ENCODE measurements at regions not wholly inside any gene's neighbourhood (a gene's known extent, or its start where the extent isn't known, plus 50 kb on each side); places are given as distances from the start of the nearest gene placed in this dataset.

DNA sequence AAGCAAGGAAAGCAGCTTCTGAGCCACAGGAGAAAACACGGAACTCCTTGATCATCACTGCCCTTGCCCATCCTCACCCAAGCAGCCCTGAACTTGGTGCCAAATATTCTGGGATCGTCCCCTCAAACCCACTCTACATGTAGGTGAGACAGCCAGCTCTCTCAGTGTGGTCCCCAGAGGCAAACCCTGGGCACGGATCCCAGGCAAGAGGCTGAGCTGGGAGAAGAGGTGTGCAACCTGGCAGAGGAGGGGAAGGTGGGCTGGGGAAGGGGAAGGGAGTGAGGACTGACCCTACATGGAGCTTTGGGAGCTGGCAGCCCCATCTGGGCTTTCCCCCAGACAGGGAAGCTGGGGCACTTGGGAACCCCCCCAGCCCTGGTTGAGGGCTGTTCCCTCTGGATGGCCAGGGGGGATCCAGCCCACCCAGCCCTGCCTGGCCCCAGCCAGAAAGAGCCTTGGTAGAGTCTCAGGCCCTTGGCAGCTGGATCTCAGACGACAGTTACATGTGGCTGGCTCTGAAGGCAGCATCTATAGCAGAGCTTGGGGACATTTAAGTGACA, 186.2 kb upstream of the CST7 start:
- TF ChIP-seq POLR2AphosphoS5 (IDR thresholded peaks at IDR 0.05; ENCODE audit: low read depth, low read length) (no peak), POLR2A (IDR thresholded peaks at IDR 0.05; ENCODE audit: low read depth, low read length) (no peak)

Data from GM12891 (cell line).